ENCODE measurements at regions not wholly inside any gene's neighbourhood (a gene's known extent, or its start where the extent isn't known, plus 50 kb on each side); places are given as distances from the start of the nearest gene placed in this dataset.

DNA sequence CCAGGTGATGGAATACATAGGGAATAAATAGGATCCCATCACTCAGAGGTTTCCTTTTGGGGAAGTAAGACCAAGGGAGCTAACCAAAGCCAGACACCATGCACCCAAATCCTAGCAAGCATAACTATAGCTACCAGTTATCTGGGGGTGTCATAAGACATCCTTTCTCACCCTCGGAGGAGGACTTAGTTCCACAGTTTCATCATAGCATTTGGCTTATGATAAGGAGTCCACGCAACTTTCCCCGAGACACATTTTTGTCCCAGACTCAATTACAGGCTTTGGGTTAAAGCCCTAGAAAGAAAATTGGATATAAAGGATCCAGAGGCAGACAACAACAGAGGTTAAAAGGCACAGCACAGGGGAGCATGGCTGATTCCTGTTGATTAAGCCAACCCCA is 442.9 kb downstream of the HTR7 start:
- TF ChIP-seq, protein P1, sequence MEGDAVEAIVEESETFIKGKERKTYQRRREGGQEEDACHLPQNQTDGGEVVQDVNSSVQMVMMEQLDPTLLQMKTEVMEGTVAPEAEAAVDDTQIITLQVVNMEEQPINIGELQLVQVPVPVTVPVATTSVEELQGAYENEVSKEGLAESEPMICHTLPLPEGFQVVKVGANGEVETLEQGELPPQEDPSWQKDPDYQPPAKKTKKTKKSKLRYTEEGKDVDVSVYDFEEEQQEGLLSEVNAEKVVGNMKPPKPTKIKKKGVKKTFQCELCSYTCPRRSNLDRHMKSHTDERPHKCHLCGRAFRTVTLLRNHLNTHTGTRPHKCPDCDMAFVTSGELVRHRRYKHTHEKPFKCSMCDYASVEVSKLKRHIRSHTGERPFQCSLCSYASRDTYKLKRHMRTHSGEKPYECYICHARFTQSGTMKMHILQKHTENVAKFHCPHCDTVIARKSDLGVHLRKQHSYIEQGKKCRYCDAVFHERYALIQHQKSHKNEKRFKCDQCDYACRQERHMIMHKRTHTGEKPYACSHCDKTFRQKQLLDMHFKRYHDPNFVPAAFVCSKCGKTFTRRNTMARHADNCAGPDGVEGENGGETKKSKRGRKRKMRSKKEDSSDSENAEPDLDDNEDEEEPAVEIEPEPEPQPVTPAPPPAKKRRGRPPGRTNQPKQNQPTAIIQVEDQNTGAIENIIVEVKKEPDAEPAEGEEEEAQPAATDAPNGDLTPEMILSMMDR (IDR thresholded peaks at IDR 0.05; ENCODE audit: insufficient read depth, low read depth, low read length) = no peak

DNA sequence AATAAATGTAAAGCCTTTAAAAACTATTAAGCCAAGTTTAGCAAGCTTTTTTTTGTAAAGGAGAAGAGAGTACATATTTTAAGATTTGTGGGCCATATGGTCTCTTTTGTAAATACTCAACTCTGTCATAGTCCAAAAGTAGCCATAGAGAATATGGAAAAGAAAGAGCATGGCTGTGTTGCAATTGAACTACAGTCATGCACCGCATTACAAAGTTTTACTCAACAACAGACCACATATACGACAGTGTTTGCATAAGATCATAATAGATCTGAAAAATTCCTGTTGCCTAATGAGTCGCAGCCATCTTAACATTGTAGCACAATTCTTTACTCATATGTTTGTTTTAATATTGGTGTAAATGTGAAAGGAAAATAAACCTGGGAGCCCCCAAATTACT is 440.8 kb downstream of the HTR7 start:
- H3K4me3 ChIP-seq (ENCODE audit: low read depth, low read length) = no peak overlapping the region
- H3K27me3 ChIP-seq (ENCODE audit: control insufficient read depth, insufficient read depth, low read length) = no peaks in the 10 kb centered on the region
- DNase-seq (ENCODE audit: low read depth) = peak; percentile 54
- POLR2A ChIA-PET = no interaction called here
- CTCF ChIA-PET = no interaction called here
- no peaks in the 10 kb centered on the region for H3K36me3 ChIP-seq (ENCODE audit: control insufficient read depth, insufficient read depth, low read length)
- TF ChIP-seq, protein P1 (IDR thresholded peaks at IDR 0.05; ENCODE audit: insufficient read depth, low read depth, low read length) = no peak

More for the DNA sequence above, 442.9 kb downstream of the HTR7 start:
- CTCF ChIA-PET = no interaction called here
- DNase-seq (ENCODE audit: low read depth) = no peak
- H3K27me3 ChIP-seq (ENCODE audit: control insufficient read depth, insufficient read depth, low read length) = no peaks in the 10 kb centered on the region
- no peak overlapping the region for H3K4me3 ChIP-seq (ENCODE audit: low read depth, low read length)
- POLR2A ChIA-PET = no interaction called here
- H3K36me3 ChIP-seq (ENCODE audit: control insufficient read depth, insufficient read depth, low read length) = no peaks in the 10 kb centered on the region

DNA sequence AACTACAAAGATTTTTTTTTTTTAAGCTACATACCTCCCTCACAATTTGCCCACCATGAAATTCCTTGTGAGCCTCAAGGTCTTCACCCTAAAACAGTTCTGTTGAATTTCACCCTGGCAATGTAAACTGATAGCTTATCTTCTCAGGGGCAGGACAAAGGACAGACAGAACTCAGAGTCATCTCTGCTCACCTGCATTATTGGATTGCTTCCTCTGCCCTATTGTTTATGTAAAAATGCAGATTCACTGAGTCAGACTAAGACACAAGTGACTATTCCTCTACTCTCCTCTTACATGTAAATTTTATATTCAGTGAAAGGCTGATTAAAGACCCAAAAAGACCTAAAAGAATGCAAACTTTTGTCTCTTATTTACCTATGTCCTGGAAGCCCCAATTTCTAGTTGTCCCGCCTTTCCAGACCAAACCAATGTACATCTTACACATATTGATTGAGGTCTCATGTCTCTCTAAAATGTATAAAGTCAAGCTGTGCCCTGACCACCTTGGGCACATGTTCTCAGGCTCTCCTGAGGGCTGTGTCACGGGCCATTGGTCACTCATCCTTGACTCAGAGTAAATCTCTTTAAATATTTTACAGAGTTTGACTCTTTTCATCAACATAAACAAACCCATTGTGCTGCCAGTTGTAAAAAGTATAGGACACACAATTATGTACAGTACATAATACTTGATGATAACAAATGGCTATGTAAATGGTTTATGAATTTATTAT is 440.2 kb downstream of the HTR7 start:
- TF ChIP-seq, protein P1 (IDR thresholded peaks at IDR 0.05; ENCODE audit: insufficient read depth, low read depth, low read length) = no peak
- no peak for DNase-seq (ENCODE audit: low read depth)
- Histone ChIP-seq H3K4me3 (ENCODE audit: low read depth, low read length) (no peak overlapping the region), H3K36me3 (ENCODE audit: control insufficient read depth, insufficient read depth, low read length) (no peaks in the 10 kb centered on the region), H3K27me3 (ENCODE audit: control insufficient read depth, insufficient read depth, low read length) (no peaks in the 10 kb centered on the region)
- POLR2A ChIA-PET = no interaction called here
- CTCF ChIA-PET = no interaction called here

DNA sequence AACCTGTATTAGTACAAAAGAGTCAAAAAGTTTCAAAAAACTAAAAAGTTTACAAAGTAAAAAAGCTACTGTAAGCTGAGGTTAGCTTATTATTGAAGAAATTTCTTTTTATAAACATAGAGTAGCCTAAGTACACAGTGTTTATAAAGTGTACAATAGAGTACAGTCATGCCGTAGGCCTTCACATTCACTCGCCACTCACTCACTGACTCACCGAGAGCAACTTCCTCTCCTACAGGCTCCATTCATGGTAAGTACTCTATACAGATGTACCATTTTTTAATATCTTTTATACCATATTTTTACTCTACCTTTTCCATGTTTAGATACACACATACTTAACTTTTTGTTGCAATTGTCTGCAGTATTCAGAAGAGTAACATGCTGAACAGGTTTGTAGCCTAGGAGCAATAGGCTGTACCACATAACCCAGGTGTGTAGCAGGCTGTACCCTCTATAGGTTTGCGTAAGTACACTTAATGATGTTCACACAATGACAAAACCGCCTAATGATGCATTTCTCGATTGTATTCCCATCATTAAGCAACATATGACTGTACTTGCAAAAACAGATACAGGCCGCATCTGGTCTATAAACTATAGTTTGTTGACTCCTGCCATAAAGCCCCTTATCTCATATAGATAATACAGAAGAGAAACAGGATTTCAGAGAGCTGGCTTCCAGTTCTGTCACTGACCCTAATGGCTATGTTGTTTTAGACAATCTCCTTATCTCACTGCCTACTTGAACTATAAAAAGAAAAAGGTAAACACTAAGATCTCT is 438.8 kb downstream of the HTR7 start:
- Histone ChIP-seq H3K36me3 (ENCODE audit: control insufficient read depth, insufficient read depth, low read length) (no peaks in the 10 kb centered on the region), H3K4me3 (ENCODE audit: low read depth, low read length) (no peak overlapping the region), H3K27me3 (ENCODE audit: control insufficient read depth, insufficient read depth, low read length) (no peaks in the 10 kb centered on the region)
- CTCF ChIA-PET = interaction anchor here (0.6 kb wide), 2 partner anchors 88 to 156 kb away, joined by 3 read pairs; no protein-coding TSS in a partner anchor
- TF ChIP-seq, protein P1 (IDR thresholded peaks at IDR 0.05; ENCODE audit: insufficient read depth, low read depth, low read length) = no peak
- DNase-seq (ENCODE audit: low read depth) = peak; percentile 60
- POLR2A ChIA-PET = no interaction called here

DNA sequence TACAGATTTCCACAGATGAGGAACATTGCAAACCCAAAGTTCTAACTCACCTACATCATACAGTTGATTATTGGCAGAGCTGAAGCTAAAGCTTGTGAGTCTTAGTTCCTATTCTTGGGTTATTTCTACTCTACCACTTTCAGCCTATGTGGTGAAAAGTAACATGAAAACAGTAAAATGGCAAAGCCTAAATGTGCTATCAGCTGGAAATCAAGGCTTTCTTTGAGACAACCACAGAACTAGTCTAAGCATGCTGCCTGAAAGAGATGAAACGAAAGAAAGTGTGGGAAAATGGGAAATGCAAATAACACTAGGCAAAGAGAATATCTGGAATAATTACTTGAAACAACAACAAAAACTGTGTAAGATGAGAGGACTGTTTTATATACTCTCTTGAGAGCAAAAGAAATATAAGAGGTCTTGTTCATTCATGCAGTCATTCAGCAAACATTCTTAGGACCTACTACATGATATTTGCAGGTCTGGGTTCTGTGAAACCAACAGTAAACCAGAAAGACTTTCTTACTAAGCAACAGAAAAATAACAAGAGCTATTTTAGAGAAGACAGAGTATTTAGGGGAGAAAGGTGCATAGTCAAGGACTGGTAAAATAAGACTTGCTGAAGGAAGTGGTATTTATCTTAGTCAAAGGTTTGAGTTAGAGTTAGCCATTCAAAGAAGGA is 437.1 kb downstream of the HTR7 start:
- ChIA-PET POLR2A (no interaction called here), CTCF (interaction anchor here (0.6 kb wide), 1 partner anchor 88 kb away, joined by 5 read pairs; no protein-coding TSS in a partner anchor)
- no peak for DNase-seq (ENCODE audit: low read depth)
- Histone ChIP-seq H3K27me3 (ENCODE audit: control insufficient read depth, insufficient read depth, low read length) (no peaks in the 10 kb centered on the region), H3K4me3 (ENCODE audit: low read depth, low read length) (no peak overlapping the region), H3K36me3 (ENCODE audit: control insufficient read depth, insufficient read depth, low read length) (no peaks in the 10 kb centered on the region)
- TF ChIP-seq, protein P1 (IDR thresholded peaks at IDR 0.05; ENCODE audit: insufficient read depth, low read depth, low read length) = no peak

Measured in BJ (cell line).